ENCODE measurements at regions not wholly inside any gene's neighbourhood (a gene's known extent, or its start where the extent isn't known, plus 50 kb on each side); places are given as distances from the start of the nearest gene placed in this dataset.

GRCh38 chr17:54177606-54178308, 355.0 kb downstream of the KIF2B start:
- Histone ChIP-seq H3K9me3 (ENCODE audit: low read depth, low read length) (no peaks in the 10 kb centered on the region), H3K27me3 (ENCODE audit: insufficient read depth, low read length) (no peaks in the 10 kb centered on the region), H3K27ac (ENCODE audit: low read depth, low read length) (no peak overlapping the region), H3K4me2 (ENCODE audit: insufficient read depth, low read length) (no peak overlapping the region), H3K4me3 (ENCODE audit: insufficient read depth, low read length) (no peak overlapping the region), H3K4me1 (ENCODE audit: insufficient read depth, low read length) (no peaks in the 10 kb centered on the region), H3K79me2 (ENCODE audit: insufficient read depth, low read length) (no peaks in the 10 kb centered on the region), H2AFZ (ENCODE audit: low read length) (no peak overlapping the region), H3K36me3 (ENCODE audit: insufficient read depth, low read length) (no peaks in the 10 kb centered on the region), H4K20me1 (ENCODE audit: insufficient read depth, low read length) (no peaks in the 10 kb centered on the region)
- DNase-seq (ENCODE audit: insufficient read length, low spot score, missing footprints) = no peak
- TF ChIP-seq, protein P1, sequence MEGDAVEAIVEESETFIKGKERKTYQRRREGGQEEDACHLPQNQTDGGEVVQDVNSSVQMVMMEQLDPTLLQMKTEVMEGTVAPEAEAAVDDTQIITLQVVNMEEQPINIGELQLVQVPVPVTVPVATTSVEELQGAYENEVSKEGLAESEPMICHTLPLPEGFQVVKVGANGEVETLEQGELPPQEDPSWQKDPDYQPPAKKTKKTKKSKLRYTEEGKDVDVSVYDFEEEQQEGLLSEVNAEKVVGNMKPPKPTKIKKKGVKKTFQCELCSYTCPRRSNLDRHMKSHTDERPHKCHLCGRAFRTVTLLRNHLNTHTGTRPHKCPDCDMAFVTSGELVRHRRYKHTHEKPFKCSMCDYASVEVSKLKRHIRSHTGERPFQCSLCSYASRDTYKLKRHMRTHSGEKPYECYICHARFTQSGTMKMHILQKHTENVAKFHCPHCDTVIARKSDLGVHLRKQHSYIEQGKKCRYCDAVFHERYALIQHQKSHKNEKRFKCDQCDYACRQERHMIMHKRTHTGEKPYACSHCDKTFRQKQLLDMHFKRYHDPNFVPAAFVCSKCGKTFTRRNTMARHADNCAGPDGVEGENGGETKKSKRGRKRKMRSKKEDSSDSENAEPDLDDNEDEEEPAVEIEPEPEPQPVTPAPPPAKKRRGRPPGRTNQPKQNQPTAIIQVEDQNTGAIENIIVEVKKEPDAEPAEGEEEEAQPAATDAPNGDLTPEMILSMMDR (IDR thresholded peaks at IDR 0.05; ENCODE audit: extremely low read depth, low read depth, low read length) = no peak

DNA sequence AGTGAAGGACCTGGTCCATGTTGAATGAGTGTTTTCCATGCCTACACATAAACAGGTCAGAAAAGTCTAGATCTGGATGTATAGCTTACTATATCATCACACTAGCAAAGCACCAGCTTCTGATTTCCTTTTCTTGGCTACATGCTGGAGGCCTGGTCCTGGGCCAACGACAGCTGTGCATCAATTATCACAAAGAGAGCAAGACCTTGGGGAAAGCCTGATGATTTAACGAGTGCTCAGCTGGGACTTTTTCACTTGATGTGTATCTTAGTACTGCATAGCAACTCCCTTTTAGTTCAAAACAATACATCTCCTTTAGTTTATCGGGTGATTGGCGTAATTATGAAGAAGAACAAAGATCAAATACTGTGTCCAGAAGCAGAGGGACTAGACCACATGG, 358.2 kb downstream of the KIF2B start:
- Histone ChIP-seq H3K9me3 (ENCODE audit: low read depth, low read length) (no peaks in the 10 kb centered on the region), H3K27me3 (ENCODE audit: insufficient read depth, low read length) (no peaks in the 10 kb centered on the region), H3K4me1 (ENCODE audit: insufficient read depth, low read length) (no peaks in the 10 kb centered on the region), H2AFZ (ENCODE audit: low read length) (no peak overlapping the region), H3K79me2 (ENCODE audit: insufficient read depth, low read length) (no peaks in the 10 kb centered on the region), H4K20me1 (ENCODE audit: insufficient read depth, low read length) (no peaks in the 10 kb centered on the region), H3K4me3 (ENCODE audit: insufficient read depth, low read length) (no peak overlapping the region), H3K4me2 (ENCODE audit: insufficient read depth, low read length) (no peak overlapping the region), H3K27ac (ENCODE audit: low read depth, low read length) (no peak overlapping the region), H3K36me3 (ENCODE audit: insufficient read depth, low read length) (no peaks in the 10 kb centered on the region)
- TF ChIP-seq, protein P1 (IDR thresholded peaks at IDR 0.05; ENCODE audit: extremely low read depth, low read depth, low read length) = no peak
- DNase-seq (ENCODE audit: insufficient read length, low spot score, missing footprints) = no peak

GRCh38 chr17:54191261-54191660, 368.5 kb downstream of the KIF2B start:
- Histone ChIP-seq H3K9me3 (ENCODE audit: low read depth, low read length) (no peaks in the 10 kb centered on the region), H3K27ac (ENCODE audit: low read depth, low read length) (no peak overlapping the region), H3K27me3 (ENCODE audit: insufficient read depth, low read length) (no peaks in the 10 kb centered on the region), H2AFZ (ENCODE audit: low read length) (no peak overlapping the region), H3K4me3 (ENCODE audit: insufficient read depth, low read length) (no peak overlapping the region), H3K4me1 (ENCODE audit: insufficient read depth, low read length) (no peaks in the 10 kb centered on the region), H3K79me2 (ENCODE audit: insufficient read depth, low read length) (no peaks in the 10 kb centered on the region), H3K36me3 (ENCODE audit: insufficient read depth, low read length) (no peaks in the 10 kb centered on the region), H3K4me2 (ENCODE audit: insufficient read depth, low read length) (no peak overlapping the region), H4K20me1 (ENCODE audit: insufficient read depth, low read length) (no peaks in the 10 kb centered on the region)
- TF ChIP-seq, protein P1 (IDR thresholded peaks at IDR 0.05; ENCODE audit: extremely low read depth, low read depth, low read length) = no peak
- no peak for DNase-seq (ENCODE audit: insufficient read length, low spot score, missing footprints)

DNA sequence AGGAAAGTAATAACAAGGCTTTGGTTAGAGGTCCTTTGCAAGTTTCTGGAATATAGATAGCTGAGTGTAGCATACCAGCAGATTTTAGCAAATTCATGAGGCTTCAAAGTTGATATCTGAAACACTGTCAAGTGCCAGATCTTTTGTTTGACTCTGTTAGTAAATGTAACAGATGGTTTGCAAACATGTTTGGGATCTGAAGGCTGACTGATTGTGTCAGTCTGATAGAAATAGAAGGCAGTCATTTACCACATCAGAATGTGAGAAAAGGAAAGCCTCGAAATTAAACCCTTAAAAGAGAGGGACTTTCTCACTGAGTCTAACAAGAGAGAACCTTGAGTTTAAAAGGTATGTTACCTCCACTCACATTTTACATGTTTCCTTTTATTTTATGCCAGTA, 371.5 kb downstream of the KIF2B start:
- H3K36me3 ChIP-seq (ENCODE audit: insufficient read depth, low read length) = no peaks in the 10 kb centered on the region
- H2AFZ ChIP-seq (ENCODE audit: low read length) = no peak overlapping the region
- no peak overlapping the region for H3K4me2 ChIP-seq (ENCODE audit: insufficient read depth, low read length)
- H3K9me3 ChIP-seq (ENCODE audit: low read depth, low read length) = no peaks in the 10 kb centered on the region
- no peaks in the 10 kb centered on the region for H4K20me1 ChIP-seq (ENCODE audit: insufficient read depth, low read length)
- H3K27me3 ChIP-seq (ENCODE audit: insufficient read depth, low read length) = no peaks in the 10 kb centered on the region
- no peaks in the 10 kb centered on the region for H3K4me1 ChIP-seq (ENCODE audit: insufficient read depth, low read length)
- H3K79me2 ChIP-seq (ENCODE audit: insufficient read depth, low read length) = no peaks in the 10 kb centered on the region
- H3K27ac ChIP-seq (ENCODE audit: low read depth, low read length) = no peak overlapping the region
- H3K4me3 ChIP-seq (ENCODE audit: insufficient read depth, low read length) = no peak overlapping the region
- TF ChIP-seq, protein P1 (IDR thresholded peaks at IDR 0.05; ENCODE audit: extremely low read depth, low read depth, low read length) = no peak
- DNase-seq (ENCODE audit: insufficient read length, low spot score, missing footprints) = no peak

Data from osteoblast (primary cell).